HepG2 (cell line): ENCODE measurements at regions not wholly inside any gene's neighbourhood (a gene's known extent, or its start where the extent isn't known, plus 50 kb on each side); places are given as distances from the start of the nearest gene placed in this dataset.

ENCODE experiments used
- ATF6 ChIP-seq: sonication (generic); formaldehyde crosslinking; conservative IDR thresholded peaks from 2 replicates; pipeline ENCODE4 v1.4.0; 2020; ENCODE audit warnings: missing genetic modification reagents
- DNMT1 ChIP-seq: sonication (generic); formaldehyde crosslinking; IDR thresholded peaks from 2 replicates; pipeline ENCODE4 v1.5.1; 2020; ENCODE audit warnings: mild to moderate bottlenecking, missing genetic modification reagents
- FOSL1 ChIP-seq: sonication (generic); formaldehyde crosslinking; IDR thresholded peaks from 2 replicates; pipeline ENCODE4 v1.9.0; 2021; ENCODE audit warnings: missing genetic modification reagents, borderline replicate concordance
- HOXA5 ChIP-seq: sonication (generic); formaldehyde crosslinking; IDR thresholded peaks from 2 replicates; pipeline ENCODE4 v1.4.0; 2020; ENCODE audit warnings: missing genetic modification reagents
- IKZF1 ChIP-seq: fragments of 450-650 bp; IDR thresholded peaks from 2 replicates; pipeline ENCODE4 v1.7.1; 2016
- IRX3 ChIP-seq: sonication (generic); formaldehyde crosslinking; IDR thresholded peaks from 2 replicates; pipeline ENCODE4 v1.8.1; 2023; ENCODE audit warnings: mild to moderate bottlenecking, low read depth, missing genetic modification reagents, borderline replicate concordance
- KAT7 ChIP-seq: IDR thresholded peaks from 2 replicates; pipeline ENCODE4 v1.6.1; 2018; ENCODE audit warnings: borderline replicate concordance, missing compliant biosample characterization
- MED1 ChIP-seq: sonication (generic); formaldehyde crosslinking; IDR thresholded peaks from 2 replicates; pipeline ENCODE4 v1.4.0; 2020; ENCODE audit warnings: missing genetic modification reagents
- PAX8 ChIP-seq: sonication (generic); formaldehyde crosslinking; IDR thresholded peaks from 2 replicates; pipeline ENCODE4 v1.8.0; 2022; ENCODE audit warnings: mild to moderate bottlenecking, missing genetic modification reagents, borderline replicate concordance
- POLR2G ChIP-seq: fragments of 200-400 bp; formaldehyde crosslinking; IDR thresholded peaks from 2 replicates; pipeline ENCODE4 v1.6.1; 2018; ENCODE audit warnings: mild to moderate bottlenecking, low read depth, low read length, moderate library complexity
- TMF1 ChIP-seq: sonication (generic); formaldehyde crosslinking; IDR thresholded peaks from 2 replicates; pipeline ENCODE4 v1.8.1; 2022; ENCODE audit warnings: low read depth, missing genetic modification reagents
- ZBTB38 ChIP-seq: sonication (generic); formaldehyde crosslinking; IDR thresholded peaks from 2 replicates; pipeline ENCODE4 v1.5.1; 2020; ENCODE audit warnings: mild to moderate bottlenecking, missing genetic modification reagents
- ZNF101 ChIP-seq: sonication (generic); formaldehyde crosslinking; IDR thresholded peaks from 2 replicates; pipeline ENCODE4 v1.4.0; 2020; ENCODE audit warnings: mild to moderate bottlenecking, low read depth, missing genetic modification reagents, borderline replicate concordance
- ZNF136 ChIP-seq: sonication (generic); formaldehyde crosslinking; IDR thresholded peaks from 2 replicates; pipeline ENCODE4 v1.8.1; 2022; ENCODE audit warnings: low read depth, mild to moderate bottlenecking, moderate library complexity, missing genetic modification reagents
- ZNF567 ChIP-seq: sonication (generic); formaldehyde crosslinking; IDR thresholded peaks from 2 replicates; pipeline ENCODE4 v1.8.1; 2023; ENCODE audit warnings: mild to moderate bottlenecking, missing genetic modification reagents, borderline replicate concordance
- ZNF713 ChIP-seq: sonication (generic); formaldehyde crosslinking; IDR thresholded peaks from 2 replicates; pipeline ENCODE4 v1.4.0; 2020; ENCODE audit warnings: mild to moderate bottlenecking, missing genetic modification reagents
- ZNF780A ChIP-seq: sonication (generic); formaldehyde crosslinking; IDR thresholded peaks from 2 replicates; pipeline ENCODE4 v1.8.0; 2022; ENCODE audit warnings: mild to moderate bottlenecking, missing genetic modification reagents, moderate library complexity
- ZNF839 ChIP-seq: sonication (generic); formaldehyde crosslinking; IDR thresholded peaks from 2 replicates; pipeline ENCODE4 v1.4.0; 2020; ENCODE audit warnings: missing genetic modification reagents, mild to moderate bottlenecking, borderline replicate concordance
- ZSCAN12 ChIP-seq: sonication (generic); formaldehyde crosslinking; IDR thresholded peaks from 2 replicates; pipeline ENCODE4 v1.9.0; 2021; ENCODE audit warnings: mild to moderate bottlenecking, missing genetic modification reagents
- TF ChIP-seq, protein P1 (sequence below): sonication (generic); formaldehyde crosslinking; IDR thresholded peaks from 2 replicates; pipeline ENCODE4 v1.4.0; 2020; ENCODE audit warnings: missing genetic modification reagents
- TF ChIP-seq, protein P2 (sequence below): sonication (generic); formaldehyde crosslinking; IDR thresholded peaks from 2 replicates; pipeline ENCODE4 v1.9.0; 2022; ENCODE audit warnings: missing genetic modification reagents, mild to moderate bottlenecking, borderline replicate concordance

DNA sequence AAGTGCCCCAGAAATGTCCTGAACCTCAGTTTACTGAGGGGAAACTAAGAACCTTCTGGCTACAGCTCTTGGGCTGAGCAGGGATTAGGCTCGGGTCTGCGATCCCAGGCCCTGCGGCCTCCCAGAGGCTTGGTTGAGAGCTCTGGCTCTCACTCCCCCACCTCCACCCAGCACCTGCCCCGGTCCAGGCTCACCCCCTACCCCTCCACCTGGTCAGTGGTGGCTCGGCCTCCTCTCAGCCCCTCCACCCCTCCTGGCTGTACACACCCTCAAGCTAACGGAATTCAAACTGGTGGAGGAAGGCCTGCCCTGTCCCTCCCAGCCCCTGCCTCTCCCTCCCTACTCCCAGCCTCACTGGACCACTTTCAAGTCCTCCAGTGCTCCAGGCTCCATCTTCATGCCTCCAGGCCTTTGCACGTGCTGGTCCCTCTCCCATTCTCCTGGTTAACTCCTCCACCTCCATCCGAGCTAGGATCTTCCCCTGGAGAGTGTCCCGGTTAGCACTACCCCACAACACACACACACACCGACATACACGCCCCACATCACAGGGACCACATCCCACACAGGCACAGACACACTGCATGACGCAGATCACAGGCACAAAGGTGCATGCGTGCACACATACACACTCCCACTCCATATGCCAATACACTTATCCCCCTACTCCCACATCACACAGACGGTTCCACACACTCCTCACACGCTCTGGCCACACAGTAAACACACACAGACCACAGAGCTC lies 130.9 kb downstream of the C9orf50 start (continued):
- TF ChIP-seq ZNF780A (no peak), ZNF101 (CRISPR knock-in tag) (no peak), MED1 (CRISPR knock-in tag) (no peak), HOXA5 (CRISPR knock-in tag) (0 out of 2 replicates have a peak, but pooled peaks have one; percentile 23), ZNF567 (CRISPR knock-in tag) (0 out of 2 replicates have a peak, but pooled peaks have one; percentile 20), KAT7 (CRISPR knock-in tag) (peak; percentile 43; the same call in 1 of the 2 replicates), ZNF839 (CRISPR knock-in tag) (peak; percentile 18; the same call in 1 of the 2 replicates), ZNF713 (CRISPR knock-in tag) (no peak), IKZF1 (no peak), ATF6 (CRISPR knock-in tag) (no peak), PAX8 (CRISPR knock-in tag) (0 out of 2 replicates have a peak, but pooled peaks have one; percentile 54), IRX3 (CRISPR knock-in tag) (no peak), TMF1 (CRISPR knock-in tag) (no peak), ZSCAN12 (CRISPR knock-in tag) (no peak), DNMT1 (CRISPR knock-in tag) (no peak), ZNF136 (CRISPR knock-in tag) (0 out of 2 replicates have a peak, but pooled peaks have one; percentile 31), POLR2G (peak; percentile 42; the same call in 1 of the 2 replicates), ZBTB38 (CRISPR knock-in tag) (peak; percentile 89), FOSL1 (CRISPR knock-in tag) (no peak)
- TF ChIP-seq, protein P1, sequence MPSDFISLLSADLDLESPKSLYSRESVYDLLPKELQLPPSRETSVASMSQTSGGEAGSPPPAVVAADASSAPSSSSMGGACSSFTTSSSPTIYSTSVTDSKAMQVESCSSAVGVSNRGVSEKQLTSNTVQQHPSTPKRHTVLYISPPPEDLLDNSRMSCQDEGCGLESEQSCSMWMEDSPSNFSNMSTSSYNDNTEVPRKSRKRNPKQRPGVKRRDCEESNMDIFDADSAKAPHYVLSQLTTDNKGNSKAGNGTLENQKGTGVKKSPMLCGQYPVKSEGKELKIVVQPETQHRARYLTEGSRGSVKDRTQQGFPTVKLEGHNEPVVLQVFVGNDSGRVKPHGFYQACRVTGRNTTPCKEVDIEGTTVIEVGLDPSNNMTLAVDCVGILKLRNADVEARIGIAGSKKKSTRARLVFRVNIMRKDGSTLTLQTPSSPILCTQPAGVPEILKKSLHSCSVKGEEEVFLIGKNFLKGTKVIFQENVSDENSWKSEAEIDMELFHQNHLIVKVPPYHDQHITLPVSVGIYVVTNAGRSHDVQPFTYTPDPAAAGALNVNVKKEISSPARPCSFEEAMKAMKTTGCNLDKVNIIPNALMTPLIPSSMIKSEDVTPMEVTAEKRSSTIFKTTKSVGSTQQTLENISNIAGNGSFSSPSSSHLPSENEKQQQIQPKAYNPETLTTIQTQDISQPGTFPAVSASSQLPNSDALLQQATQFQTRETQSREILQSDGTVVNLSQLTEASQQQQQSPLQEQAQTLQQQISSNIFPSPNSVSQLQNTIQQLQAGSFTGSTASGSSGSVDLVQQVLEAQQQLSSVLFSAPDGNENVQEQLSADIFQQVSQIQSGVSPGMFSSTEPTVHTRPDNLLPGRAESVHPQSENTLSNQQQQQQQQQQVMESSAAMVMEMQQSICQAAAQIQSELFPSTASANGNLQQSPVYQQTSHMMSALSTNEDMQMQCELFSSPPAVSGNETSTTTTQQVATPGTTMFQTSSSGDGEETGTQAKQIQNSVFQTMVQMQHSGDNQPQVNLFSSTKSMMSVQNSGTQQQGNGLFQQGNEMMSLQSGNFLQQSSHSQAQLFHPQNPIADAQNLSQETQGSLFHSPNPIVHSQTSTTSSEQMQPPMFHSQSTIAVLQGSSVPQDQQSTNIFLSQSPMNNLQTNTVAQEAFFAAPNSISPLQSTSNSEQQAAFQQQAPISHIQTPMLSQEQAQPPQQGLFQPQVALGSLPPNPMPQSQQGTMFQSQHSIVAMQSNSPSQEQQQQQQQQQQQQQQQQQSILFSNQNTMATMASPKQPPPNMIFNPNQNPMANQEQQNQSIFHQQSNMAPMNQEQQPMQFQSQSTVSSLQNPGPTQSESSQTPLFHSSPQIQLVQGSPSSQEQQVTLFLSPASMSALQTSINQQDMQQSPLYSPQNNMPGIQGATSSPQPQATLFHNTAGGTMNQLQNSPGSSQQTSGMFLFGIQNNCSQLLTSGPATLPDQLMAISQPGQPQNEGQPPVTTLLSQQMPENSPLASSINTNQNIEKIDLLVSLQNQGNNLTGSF (CRISPR knock-in tag), result no peak
- TF ChIP-seq, protein P2, sequence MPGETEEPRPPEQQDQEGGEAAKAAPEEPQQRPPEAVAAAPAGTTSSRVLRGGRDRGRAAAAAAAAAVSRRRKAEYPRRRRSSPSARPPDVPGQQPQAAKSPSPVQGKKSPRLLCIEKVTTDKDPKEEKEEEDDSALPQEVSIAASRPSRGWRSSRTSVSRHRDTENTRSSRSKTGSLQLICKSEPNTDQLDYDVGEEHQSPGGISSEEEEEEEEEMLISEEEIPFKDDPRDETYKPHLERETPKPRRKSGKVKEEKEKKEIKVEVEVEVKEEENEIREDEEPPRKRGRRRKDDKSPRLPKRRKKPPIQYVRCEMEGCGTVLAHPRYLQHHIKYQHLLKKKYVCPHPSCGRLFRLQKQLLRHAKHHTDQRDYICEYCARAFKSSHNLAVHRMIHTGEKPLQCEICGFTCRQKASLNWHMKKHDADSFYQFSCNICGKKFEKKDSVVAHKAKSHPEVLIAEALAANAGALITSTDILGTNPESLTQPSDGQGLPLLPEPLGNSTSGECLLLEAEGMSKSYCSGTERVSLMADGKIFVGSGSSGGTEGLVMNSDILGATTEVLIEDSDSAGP (CRISPR knock-in tag), result peak; percentile 13; the same call in 1 of the 2 replicates
